ENCODE measurements at regions not wholly inside any gene's neighbourhood (a gene's known extent, or its start where the extent isn't known, plus 50 kb on each side); places are given as distances from the start of the nearest gene placed in this dataset.

- intact Hi-C loops (cut with DNase I), result no loop called here
- Histone ChIP-seq H3K4me3 (no peak overlapping the region), H3K36me3 (no peaks in the 10 kb centered on the region), H3K27ac (no peak overlapping the region), H3K9me3 (no peaks in the 10 kb centered on the region), H3K4me1 (no peaks in the 10 kb centered on the region), H3K27me3 (no peaks in the 10 kb centered on the region)
- no peak for DNase-seq
- TF ChIP-seq EP300 (IDR thresholded peaks at IDR 0.05) (no peak), POLR2AphosphoS5 (IDR thresholded peaks at IDR 0.05) (no peak), POLR2A (IDR thresholded peaks at IDR 0.05) (no peak)
- WGBS, 2 donors, result 72 to 82% methylated on average over 5 of the region's 5 CpGs
Observed at GRCh38 chrX:145524931-145525330, 277.6 kb downstream of the SPANXN1 start.

GRCh38 chrX:145532176-145532780 lies 285.0 kb downstream of the SPANXN1 start:
- 59 to 64% methylated on average over 4 of the region's 4 CpGs for WGBS, 2 donors
- TF ChIP-seq POLR2AphosphoS5 (IDR thresholded peaks at IDR 0.05) (no peak), CTCF (IDR thresholded peaks at IDR 0.05) (no peak), EP300 (IDR thresholded peaks at IDR 0.05) (no peak), POLR2A (IDR thresholded peaks at IDR 0.05) (no peak)
- no peaks in the 10 kb centered on the region for H3K27me3 ChIP-seq
- intact Hi-C loops (cut with DNase I), result no loop called here
- H3K27ac ChIP-seq, result no peak overlapping the region
- no peaks in the 10 kb centered on the region for H3K9me3 ChIP-seq
- no peaks in the 10 kb centered on the region for H3K4me1 ChIP-seq
- H3K4me3 ChIP-seq, result no peak overlapping the region
- no peak for DNase-seq
- no peaks in the 10 kb centered on the region for H3K36me3 ChIP-seq

GRCh38 chrX:145533534-145533933 lies 284.1 kb upstream of the SLITRK2 start:
- Histone ChIP-seq H3K36me3 (no peaks in the 10 kb centered on the region), H3K4me3 (no peak overlapping the region), H3K9me3 (no peaks in the 10 kb centered on the region), H3K4me1 (no peaks in the 10 kb centered on the region), H3K27ac (no peak overlapping the region), H3K27me3 (no peaks in the 10 kb centered on the region)
- TF ChIP-seq EP300 (IDR thresholded peaks at IDR 0.05) (no peak), POLR2A (IDR thresholded peaks at IDR 0.05) (no peak), CTCF (IDR thresholded peaks at IDR 0.05) (no peak), POLR2AphosphoS5 (IDR thresholded peaks at IDR 0.05) (no peak)
- intact Hi-C loops (cut with DNase I), result no loop called here
- no peak for DNase-seq
- WGBS, 2 donors, result 92 to 95% methylated on average over 3 of the region's 3 CpGs

GRCh38 chrX:145549496-145549895 lies 268.1 kb upstream of the SLITRK2 start:
- TF ChIP-seq POLR2A (IDR thresholded peaks at IDR 0.05), result no peak
- TF ChIP-seq CTCF (IDR thresholded peaks at IDR 0.05), result no peak
- TF ChIP-seq EP300 (IDR thresholded peaks at IDR 0.05), result no peak
- TF ChIP-seq POLR2AphosphoS5 (IDR thresholded peaks at IDR 0.05), result no peak
- no peaks in the 10 kb centered on the region for H3K36me3 ChIP-seq
- 77 to 79% methylated on average over 3 of the region's 3 CpGs for WGBS, 2 donors
- H3K27me3 ChIP-seq, result no peaks in the 10 kb centered on the region
- no peak overlapping the region for H3K27ac ChIP-seq
- intact Hi-C loops (cut with DNase I), result no loop called here
- no peak overlapping the region for H3K4me3 ChIP-seq
- no peaks in the 10 kb centered on the region for H3K4me1 ChIP-seq
- DNase-seq, result no peak
- H3K9me3 ChIP-seq, result no peaks in the 10 kb centered on the region

GRCh38 chrX:145552643-145553042 lies 265.0 kb upstream of the SLITRK2 start:
- no peaks in the 10 kb centered on the region for H3K9me3 ChIP-seq
- H3K4me1 ChIP-seq, result no peaks in the 10 kb centered on the region
- intact Hi-C loops (cut with DNase I), result no loop called here
- no peak overlapping the region for H3K4me3 ChIP-seq
- H3K27me3 ChIP-seq, result no peaks in the 10 kb centered on the region
- TF ChIP-seq POLR2AphosphoS5 (IDR thresholded peaks at IDR 0.05) (no peak), POLR2A (IDR thresholded peaks at IDR 0.05) (no peak), CTCF (IDR thresholded peaks at IDR 0.05) (no peak), EP300 (IDR thresholded peaks at IDR 0.05) (no peak)
- DNase-seq, result no peak
- H3K27ac ChIP-seq, result no peak overlapping the region
- WGBS, 2 donors, result 54 to 55% methylated on average over 1 of the region's 1 CpG
- H3K36me3 ChIP-seq, result no peaks in the 10 kb centered on the region
